ENCODE measurements at regions not wholly inside any gene's neighbourhood (a gene's known extent, or its start where the extent isn't known, plus 50 kb on each side); places are given as distances from the start of the nearest gene placed in this dataset.

- H4K8ac ChIP-seq (ENCODE audit: low read depth, low read length) = no peak overlapping the region
- no peak overlapping the region for H3K4me2 ChIP-seq (ENCODE audit: insufficient read depth, low read length, poor library complexity, severe bottlenecking)
- no peaks in the 10 kb centered on the region for H3K4me1 ChIP-seq (ENCODE audit: control insufficient read depth in 2 of 2, insufficient read depth in 1 of 2, low read depth in 1 of 2, low read length in 2 of 2)
- H3K18ac ChIP-seq (ENCODE audit: low read length) = no peak overlapping the region
- DNase-seq (ENCODE audit: low spot score) = no peak
- H3K14ac ChIP-seq (ENCODE audit: low read length) = no peak overlapping the region
- H2AFZ ChIP-seq (ENCODE audit: low read length) = no peak overlapping the region
- no peak overlapping the region for H2BK15ac ChIP-seq (ENCODE audit: low read length)
- no peak overlapping the region for H4K91ac ChIP-seq (ENCODE audit: low read depth, low read length, poor library complexity)
- H2AK5ac ChIP-seq (ENCODE audit: low read depth, low read length) = no peak overlapping the region
- H3K9ac ChIP-seq (ENCODE audit: low read depth, low read length, poor library complexity) = no peak overlapping the region
- peaks cover 2% of the 10 kb centered on the region for H3K79me1 ChIP-seq (ENCODE audit: low read depth, low read length)
- H3K27me3 ChIP-seq (ENCODE audit: control insufficient read depth in 3 of 3, insufficient read depth in 3 of 3, low read depth in 1 of 3, low read length in 3 of 3) = no peaks in the 10 kb centered on the region
- no peak overlapping the region for H3K4me3 ChIP-seq (ENCODE audit: low read length in 2 of 2)
- H2BK5ac ChIP-seq (ENCODE audit: low read length) = no peak overlapping the region
- H3K9me3 ChIP-seq (replicated peaks in 1 of 2; ENCODE audit: control insufficient read depth in 2 of 2, insufficient read depth in 1 of 2, low read depth in 1 of 2, low read length in 2 of 2) = peaks cover 4 to 5% of the 10 kb centered on the region in 2 donors
- H2BK12ac ChIP-seq (ENCODE audit: low read length) = no peak overlapping the region
- H3K36me3 ChIP-seq (replicated peaks in 1 of 2; ENCODE audit: control insufficient read depth in 2 of 2, insufficient read depth in 2 of 2, low read length in 2 of 2) = peaks cover 41 to 84% of the 10 kb centered on the region in 2 donors
- no peak overlapping the region for H3K4ac ChIP-seq (ENCODE audit: low read length)
- no peak overlapping the region for H2BK120ac ChIP-seq (ENCODE audit: low read depth, low read length)
- H3K23ac ChIP-seq (ENCODE audit: low read depth, low read length, poor library complexity) = no peak overlapping the region
- H3K27ac ChIP-seq (replicated peaks; ENCODE audit: low read length) = no peak overlapping the region
- no CpG with 5 or more reads among the region's 3 CpGs for WGBS, 2 donors (ENCODE audit: extremely low coverage in 2 of 2, insufficient read length in 2 of 2, insufficient replicate concordance in 1 of 2)
Measured at GRCh38 chr19:5234412-5234811, 106.2 kb downstream of the PTPRS start.

- Histone ChIP-seq H3K27ac (replicated peaks; ENCODE audit: low read length) (no peak overlapping the region), H3K9me3 (replicated peaks in 1 of 2; ENCODE audit: control insufficient read depth in 2 of 2, insufficient read depth in 1 of 2, low read depth in 1 of 2, low read length in 2 of 2) (peaks cover 4 to 5% of the 10 kb centered on the region in 2 donors), H3K4me1 (ENCODE audit: control insufficient read depth in 2 of 2, insufficient read depth in 1 of 2, low read depth in 1 of 2, low read length in 2 of 2) (no peaks in the 10 kb centered on the region), H2AFZ (ENCODE audit: low read length) (no peak overlapping the region), H4K91ac (ENCODE audit: low read depth, low read length, poor library complexity) (no peak overlapping the region), H3K36me3 (replicated peaks in 1 of 2; ENCODE audit: control insufficient read depth in 2 of 2, insufficient read depth in 2 of 2, low read length in 2 of 2) (peaks cover 40 to 79% of the 10 kb centered on the region in 2 donors), H3K18ac (ENCODE audit: low read length) (no peak overlapping the region), H2BK12ac (ENCODE audit: low read length) (no peak overlapping the region), H3K23ac (ENCODE audit: low read depth, low read length, poor library complexity) (no peak overlapping the region), H2AK5ac (ENCODE audit: low read depth, low read length) (no peak overlapping the region), H3K4me2 (ENCODE audit: insufficient read depth, low read length, poor library complexity, severe bottlenecking) (no peak overlapping the region), H3K14ac (ENCODE audit: low read length) (no peak overlapping the region), H3K4me3 (ENCODE audit: low read length in 2 of 2) (no peak overlapping the region), H2BK5ac (ENCODE audit: low read length) (no peak overlapping the region), H2BK15ac (ENCODE audit: low read length) (no peak overlapping the region), H4K8ac (ENCODE audit: low read depth, low read length) (no peak overlapping the region), H3K4ac (ENCODE audit: low read length) (no peak overlapping the region), H3K27me3 (ENCODE audit: control insufficient read depth in 3 of 3, insufficient read depth in 3 of 3, low read depth in 1 of 3, low read length in 3 of 3) (no peaks in the 10 kb centered on the region), H3K9ac (ENCODE audit: low read depth, low read length, poor library complexity) (no peak overlapping the region), H3K79me1 (ENCODE audit: low read depth, low read length) (peaks cover 2% of the 10 kb centered on the region), H2BK120ac (ENCODE audit: low read depth, low read length) (no peak overlapping the region)
- WGBS, 2 donors (ENCODE audit: extremely low coverage in 2 of 2, insufficient read length in 2 of 2, insufficient replicate concordance in 1 of 2) = no CpG with 5 or more reads among the region's 12 CpGs
- DNase-seq (ENCODE audit: low spot score) = no peak
Measured at GRCh38 chr19:5232798-5233505, 107.7 kb downstream of the PTPRS start.

GRCh38 chr19:5231857-5232678 lies 108.5 kb downstream of the PTPRS start:
- Histone ChIP-seq H3K27me3 (ENCODE audit: control insufficient read depth in 3 of 3, insufficient read depth in 3 of 3, low read depth in 1 of 3, low read length in 3 of 3) (no peaks in the 10 kb centered on the region), H3K36me3 (replicated peaks in 1 of 2; ENCODE audit: control insufficient read depth in 2 of 2, insufficient read depth in 2 of 2, low read length in 2 of 2) (peaks cover 43 to 78% of the 10 kb centered on the region in 2 donors), H3K4me3 (ENCODE audit: low read length in 2 of 2) (no peak overlapping the region), H3K27ac (replicated peaks; ENCODE audit: low read length) (no peak overlapping the region), H3K14ac (ENCODE audit: low read length) (no peak overlapping the region), H3K4me2 (ENCODE audit: insufficient read depth, low read length, poor library complexity, severe bottlenecking) (no peak overlapping the region), H3K4me1 (ENCODE audit: control insufficient read depth in 2 of 2, insufficient read depth in 1 of 2, low read depth in 1 of 2, low read length in 2 of 2) (no peaks in the 10 kb centered on the region), H3K79me1 (ENCODE audit: low read depth, low read length) (peaks cover 5% of the 10 kb centered on the region), H4K91ac (ENCODE audit: low read depth, low read length, poor library complexity) (no peak overlapping the region), H3K18ac (ENCODE audit: low read length) (no peak overlapping the region), H2BK5ac (ENCODE audit: low read length) (no peak overlapping the region), H2AK5ac (ENCODE audit: low read depth, low read length) (no peak overlapping the region), H2BK12ac (ENCODE audit: low read length) (no peak overlapping the region), H2AFZ (ENCODE audit: low read length) (no peak overlapping the region), H2BK15ac (ENCODE audit: low read length) (no peak overlapping the region), H4K8ac (ENCODE audit: low read depth, low read length) (no peak overlapping the region), H3K9ac (ENCODE audit: low read depth, low read length, poor library complexity) (no peak overlapping the region), H3K9me3 (replicated peaks in 1 of 2; ENCODE audit: control insufficient read depth in 2 of 2, insufficient read depth in 1 of 2, low read depth in 1 of 2, low read length in 2 of 2) (peaks cover 4 to 5% of the 10 kb centered on the region in 2 donors), H3K4ac (ENCODE audit: low read length) (no peak overlapping the region), H3K23ac (ENCODE audit: low read depth, low read length, poor library complexity) (no peak overlapping the region), H2BK120ac (ENCODE audit: low read depth, low read length) (no peak overlapping the region)
- no CpG with 5 or more reads among the region's 5 CpGs for WGBS, 2 donors (ENCODE audit: extremely low coverage in 2 of 2, insufficient read length in 2 of 2, insufficient replicate concordance in 1 of 2)
- no peak for DNase-seq (ENCODE audit: low spot score)

Data from neuronal stem cell (in vitro differentiated cells).